Pancreas (tissue), 10 donors: ENCODE measurements at regions not wholly inside any gene's neighbourhood (a gene's known extent, or its start where the extent isn't known, plus 50 kb on each side); places are given as distances from the start of the nearest gene placed in this dataset.

Experiments
- ATAC-seq, 4 donors: fragments of 200-7000 bp; cut with Tn5 transposase; one replicate each; pipeline versions ENCODE4 v1.8.0 to v1.9.1; 2020; ENCODE audit warnings: mild to moderate bottlenecking in 4 of 4, moderate library complexity in 4 of 4
- DNase-seq, 6 donors: peaks; one replicate each; pipeline ENCODE4 v3.0.0-alpha.2; 2020
- FAIRE-seq: peaks from 2 replicates; lab custom pipeline; 2012; peaks lifted over from hg19 to GRCh38; lab: Jason Lieb, UNC
- H3K27ac ChIP-seq, 4 donors: fragments of 200-600 bp; sonication (generic); 1 replicate in 3 of 4; 2 replicates in 1 of 4; pipeline versions ENCODE4 v1.5.0 to v1.8.0; 2020
- H3K27me3 ChIP-seq, 4 donors: fragments of 200-600 bp; one replicate each; pipeline ENCODE4 v1.8.0; 2021
- H3K36me3 ChIP-seq, 3 donors: fragments of 200-600 bp; sonication (generic) in 1 of 3; one replicate each; pipeline versions ENCODE4 v1.5.0 to v1.8.0; 2020 to 2021
- H3K4me1 ChIP-seq, 3 donors: fragments of 200-600 bp; one replicate each; pipeline ENCODE4 v1.8.0; 2021
- H3K4me3 ChIP-seq, 4 donors: fragments of 200-600 bp; sonication (generic) in 2 of 4; one replicate each; pipeline versions ENCODE4 v1.5.0 to v1.8.0; 2020 to 2021
- H3K9me3 ChIP-seq, 4 donors: fragments of 200-600 bp; one replicate each; pipeline ENCODE4 v1.8.0; 2021
- CTCF ChIP-seq, 4 donors: fragments of 200-600 bp; sonication (generic) in 3 of 4; IDR thresholded peaks; one replicate each; pipeline versions ENCODE4 v1.5.0 to v1.8.0; 2021; ENCODE audit warnings: antibody characterized with exemption in 4 of 4
- WGBS, 2 donors: extraction: QIAGEN DNeasy Blood & Tissue Kit; methylation state at CpG; one replicate each; pipeline ENCODE4 v1.1.7; 2013; 5-methylcytosine and 5-hydroxymethylcytosine counted together
- intact Hi-C, 3 donors: fragments of 100-400 bp; cut with DNase I; formaldehyde crosslinking; loops; one replicate each; pipeline versions ENCODE4 v1.11.1 to v1.14.2; 2022
- donor health status: healthy with polysubstance abuse.
- donor health status: DM: no; HTN: no; CAD: no; lungs with moderate emphysema.
- donor health status: DM: no; HTN: no; CAD: no.
- donor health status: control.
- donor health status: control.
- donor health status: Bipolar disorder and iron deficiency.
- donor health status: DM: yes; HTN: yes; CAD: no.
- donor health status: DM: no; HTN: no; CAD: no.
- donor health status: DM: no; HTN: no; CAD: no.
- donor health status: DM: yes; HTN: yes; CAD: no.

DNA sequence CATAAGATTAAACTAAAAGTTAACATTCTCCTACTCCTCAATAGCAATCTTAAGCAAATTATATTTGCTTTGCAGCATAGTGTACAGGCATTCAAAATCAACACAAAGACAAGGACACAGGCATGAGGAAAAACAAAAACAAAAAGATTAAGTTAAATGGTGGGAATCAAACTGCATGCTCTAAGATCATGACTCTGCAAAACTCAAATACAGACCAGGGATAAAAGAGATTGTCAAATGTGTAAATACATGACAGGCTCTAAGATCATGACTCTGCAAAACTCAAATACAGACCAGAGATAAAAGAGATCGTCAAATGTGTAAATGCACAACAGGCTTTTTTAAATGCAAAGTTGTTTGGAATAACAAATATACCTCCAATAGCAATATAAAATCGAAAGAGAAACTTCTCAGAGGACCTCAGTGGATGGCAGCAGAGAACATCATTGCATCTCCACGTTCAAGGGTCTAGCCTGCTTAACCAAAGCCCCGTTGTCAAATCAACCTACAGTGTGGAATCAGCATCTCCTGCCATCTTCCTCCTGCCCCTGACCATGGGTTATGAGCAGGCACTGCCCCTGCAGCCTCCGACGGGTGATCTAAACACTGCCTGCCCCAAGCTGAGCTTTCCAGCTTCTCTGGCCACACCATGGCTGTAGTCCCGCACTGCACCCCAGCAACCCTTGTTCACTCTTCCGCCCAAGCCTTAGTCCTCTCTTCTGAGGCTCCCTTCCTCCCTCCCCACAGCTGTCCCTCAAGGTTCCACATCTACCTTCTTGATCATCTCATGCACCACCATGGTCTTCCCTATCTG is 446.1 kb downstream of the SOX9 start:
- no peak for TF ChIP-seq CTCF (IDR thresholded peaks at IDR 0.05)
- DNase-seq (no peak), ATAC-seq (peak in 1 of 4 donors; percentile 16), FAIRE-seq (no peak)
- Histone ChIP-seq H3K27me3 (no peaks in the 10 kb centered on the region), H3K9me3 (no peaks in the 10 kb centered on the region), H3K27ac (no peak overlapping the region), H3K4me3 (no peak overlapping the region), H3K4me1 (peaks cover 0 to 2% (median 0%) of the 10 kb centered on the region in 3 donors), H3K36me3 (no peaks in the 10 kb centered on the region)
- intact Hi-C loops = loop anchor here in 1 of 3 donors (10.0 kb wide), 1 partner anchor 138 kb away; no protein-coding TSS in a partner anchor
- WGBS, 2 donors = 52 to 62% methylated on average over 8 of the region's 8 CpGs

DNA sequence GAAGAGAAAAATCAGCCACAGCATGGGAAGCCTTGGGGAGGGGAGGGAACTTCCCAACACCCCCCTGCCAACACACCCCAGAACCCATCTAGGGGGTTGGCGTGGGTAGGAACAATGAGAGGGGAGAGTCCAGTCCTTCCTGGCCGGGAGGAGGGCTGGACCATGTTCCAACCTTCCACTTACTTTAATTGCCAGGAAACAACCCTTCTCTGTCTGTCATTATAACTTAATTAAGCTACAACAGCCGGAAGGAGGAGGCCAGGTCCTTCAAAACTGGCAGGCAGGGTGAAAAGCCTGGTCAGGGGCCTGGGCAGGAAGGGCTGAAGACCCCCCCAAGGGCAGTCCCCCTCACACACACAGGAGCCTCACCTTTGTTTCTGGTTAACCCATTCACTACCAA is 447.0 kb downstream of the SOX9 start:
- intact Hi-C loops = loop anchor here in 1 of 3 donors (10.0 kb wide), 1 partner anchor 137 kb away; no protein-coding TSS in a partner anchor
- no peak overlapping the region for H3K4me3 ChIP-seq
- ATAC-seq = no peak
- FAIRE-seq = no peak
- no peak overlapping the region for H3K27ac ChIP-seq
- H3K9me3 ChIP-seq = no peaks in the 10 kb centered on the region
- peaks cover 0 to 2% (median 0%) of the 10 kb centered on the region in 3 donors for H3K4me1 ChIP-seq
- no peaks in the 10 kb centered on the region for H3K27me3 ChIP-seq
- H3K36me3 ChIP-seq = no peaks in the 10 kb centered on the region
- no peak for DNase-seq
- WGBS, 2 donors = 55 to 64% methylated on average over 3 of the region's 3 CpGs
- no peak for TF ChIP-seq CTCF (IDR thresholded peaks at IDR 0.05)

GRCh38 chr17:72569148-72569946 is 448.5 kb downstream of the SOX9 start:
- ATAC-seq (peak in 3 of 4 donors; percentile 65 to 79 (median 70)), FAIRE-seq (no peak), DNase-seq (peak in 3 of 6 donors; percentile 29 to 73 (median 51))
- intact Hi-C loops = loop anchor here in 1 of 3 donors (10.0 kb wide), 1 partner anchor 135 kb away; no protein-coding TSS in a partner anchor
- Histone ChIP-seq H3K4me3 (no peak overlapping the region), H3K36me3 (no peaks in the 10 kb centered on the region), H3K27me3 (no peaks in the 10 kb centered on the region), H3K27ac (peak overlapping the region in 2 of 4 donors; percentile 13 to 25), H3K9me3 (no peaks in the 10 kb centered on the region), H3K4me1 (peaks cover 0 to 2% (median 0%) of the 10 kb centered on the region in 3 donors)
- no peak for TF ChIP-seq CTCF (IDR thresholded peaks at IDR 0.05)
- 18 to 22% methylated on average over 16 to 19 of the region's 19 CpGs for WGBS, 2 donors

GRCh38 chr17:72571813-72572396 is 451.1 kb downstream of the SOX9 start:
- ATAC-seq = peak in 1 of 4 donors; percentile 51
- Histone ChIP-seq H3K27me3 (no peaks in the 10 kb centered on the region), H3K4me1 (peaks cover 0 to 2% (median 0%) of the 10 kb centered on the region in 3 donors), H3K27ac (peak overlapping the region in 3 of 4 donors; percentile 9 to 46 (median 33)), H3K4me3 (no peak overlapping the region), H3K36me3 (no peaks in the 10 kb centered on the region), H3K9me3 (no peaks in the 10 kb centered on the region)
- intact Hi-C loops = no loop called here
- no peak for DNase-seq
- no peak for FAIRE-seq
- TF ChIP-seq CTCF (IDR thresholded peaks at IDR 0.05) = no peak
- WGBS, 2 donors = 34 to 47% methylated on average over 9 of the region's 9 CpGs
